Neural cell (in vitro differentiated cells): ENCODE measurements at regions not wholly inside any gene's neighbourhood (a gene's known extent, or its start where the extent isn't known, plus 50 kb on each side); places are given as distances from the start of the nearest gene placed in this dataset.

Experiments used
- H2AFZ ChIP-seq: fragments of 200-600, 300-800 bp; sonication (generic), shearing (Covaris generic); 2 replicates; pipeline ENCODE4 v1.6.0; 2014; ENCODE audit warnings: low read depth, mild to moderate bottlenecking, antibody characterized with exemption, low read length, moderate library complexity
- H3F3A ChIP-seq: fragments of 200-600 bp; shearing (Covaris generic); 2 replicates; pipeline ENCODE4 v1.6.1; 2016; ENCODE audit warnings: mild to moderate bottlenecking, moderate library complexity, mixed read lengths, antibody characterized with exemption, low read length; ENCODE audit not compliant: insufficient read depth, poor library complexity, severe bottlenecking
- H3K27ac ChIP-seq: fragments of 200-600, 300-800 bp; sonication (generic), shearing (Covaris generic); 2 replicates; pipeline ENCODE4 v1.5.1; 2014; ENCODE audit warnings: mild to moderate bottlenecking, low read length, moderate library complexity
- H3K27me3 ChIP-seq: fragments of 300-800, 200-600 bp; sonication (generic), shearing (Covaris generic); 2 replicates; pipeline ENCODE4 v1.6.0; 2014; ENCODE audit warnings: mild to moderate bottlenecking, low read depth, low read length, moderate library complexity; ENCODE audit not compliant: insufficient read depth
- H3K36me3 ChIP-seq: fragments of 300-800, 200-600 bp; sonication (generic), shearing (Covaris generic); 2 replicates; pipeline ENCODE4 v1.5.1; 2014; ENCODE audit warnings: mild to moderate bottlenecking, antibody characterized with exemption, low read length, moderate library complexity; ENCODE audit not compliant: insufficient read depth
- H3K4me2 ChIP-seq: fragments of 300-800, 200-600 bp; sonication (generic), shearing (Covaris generic); 2 replicates; pipeline ENCODE4 v1.6.0; 2014; ENCODE audit warnings: mild to moderate bottlenecking, low read length
- H3K4me3 ChIP-seq: fragments of 300-800, 200-600 bp; sonication (generic), shearing (Covaris generic); 2 replicates; pipeline ENCODE4 v1.5.1; 2014; ENCODE audit warnings: mild to moderate bottlenecking, low read length, moderate library complexity
- H3K79me2 ChIP-seq: fragments of 200-600 bp; shearing (Covaris generic); replicated peaks from 2 replicates; pipeline ENCODE4 v1.6.0; 2014; ENCODE audit warnings: mild to moderate bottlenecking, low read length, moderate library complexity; ENCODE audit not compliant: insufficient read depth
- H3K9ac ChIP-seq: fragments of 300-800, 200-600 bp; sonication (generic), shearing (Covaris generic); 2 replicates; pipeline ENCODE4 v1.6.1; 2016; ENCODE audit warnings: mild to moderate bottlenecking, low read length, mixed read lengths
- H3K9me2 ChIP-seq: fragments of 200-600 bp; shearing (Covaris generic); 2 replicates; pipeline ENCODE4 v1.6.1; 2016; ENCODE audit warnings: mild to moderate bottlenecking, low read length, mixed read lengths; ENCODE audit not compliant: insufficient read depth
- H3K9me3 ChIP-seq: fragments of 200-600, 300-800 bp; sonication (generic), shearing (Covaris generic); 2 replicates; pipeline ENCODE4 v1.6.1; 2016; ENCODE audit warnings: mild to moderate bottlenecking, mixed run types, low read length, moderate library complexity, mixed read lengths
- H4K20me1 ChIP-seq: fragments of 200-600 bp; shearing (Covaris generic); 2 replicates; pipeline ENCODE4 v1.6.1; 2016; ENCODE audit warnings: mild to moderate bottlenecking, mixed run types; ENCODE audit not compliant: insufficient read depth
- CTCF ChIP-seq: fragments of 450-650 bp; IDR thresholded peaks from 2 replicates; pipeline ENCODE4 v1.5.1; 2014; ENCODE audit warnings: antibody characterized with exemption, mild to moderate bottlenecking, moderate library complexity; ENCODE audit not compliant: poor library complexity, severe bottlenecking
- EP300 ChIP-seq: fragments of 450-650 bp; conservative IDR thresholded peaks from 2 replicates; pipeline ENCODE4 v1.6.1; 2014; ENCODE audit warnings: antibody characterized with exemption, mild to moderate bottlenecking, moderate library complexity; ENCODE audit not compliant: poor library complexity, severe bottlenecking
- EZH2 ChIP-seq: fragments of 200-600, 300-800 bp; shearing (Covaris generic), sonication (generic); IDR thresholded peaks from 2 replicates; pipeline ENCODE4 v1.6.1; 2014; ENCODE audit warnings: antibody characterized with exemption, low read length, borderline replicate concordance, mild to moderate bottlenecking; ENCODE audit not compliant: insufficient read depth, poor library complexity, severe bottlenecking
- MXI1 ChIP-seq: fragments of 450-650 bp; conservative IDR thresholded peaks from 2 replicates; pipeline ENCODE4 v1.6.1; 2014; ENCODE audit warnings: antibody characterized with exemption, mild to moderate bottlenecking; ENCODE audit not compliant: poor library complexity, severe bottlenecking
- POLR2AphosphoS5 ChIP-seq: IDR thresholded peaks from 2 replicates; pipeline ENCODE4 v1.6.1; 2012
- RAD21 ChIP-seq: fragments of 450-650 bp; conservative IDR thresholded peaks from 2 replicates; pipeline ENCODE4 v1.6.1; 2014; ENCODE audit warnings: antibody characterized with exemption, mild to moderate bottlenecking, moderate library complexity
- REST ChIP-seq: IDR thresholded peaks from 2 replicates; pipeline ENCODE4 v1.6.1; 2012; ENCODE audit warnings: borderline replicate concordance
- SMC3 ChIP-seq: fragments of 450-650 bp; conservative IDR thresholded peaks from 2 replicates; pipeline ENCODE4 v1.6.1; 2014; ENCODE audit warnings: antibody characterized with exemption, mild to moderate bottlenecking, moderate library complexity; ENCODE audit not compliant: poor library complexity
- TAF1 ChIP-seq: IDR thresholded peaks from 2 replicates; pipeline ENCODE4 v1.6.1; 2012; ENCODE audit warnings: low read depth

GRCh38 chr13:105567951-105568525 lies 967.4 kb downstream of the EFNB2 start:
- no peak overlapping the region for H3K4me2 ChIP-seq
- TF ChIP-seq SMC3 (no peak), TAF1 (no peak), POLR2AphosphoS5 (no peak), CTCF (no peak), REST (no peak), EP300 (no peak), MXI1 (no peak), EZH2 (no peak), RAD21 (no peak)
- no peaks in the 10 kb centered on the region for H3K27me3 ChIP-seq
- no peaks in the 10 kb centered on the region for H3K36me3 ChIP-seq
- no peak overlapping the region for H2AFZ ChIP-seq
- H3K9me3 ChIP-seq, result no peaks in the 10 kb centered on the region
- no peaks in the 10 kb centered on the region for H4K20me1 ChIP-seq
- H3K4me3 ChIP-seq, result no peak overlapping the region
- no peak overlapping the region for H3K27ac ChIP-seq
- H3K79me2 ChIP-seq, result no peaks in the 10 kb centered on the region
- no peak overlapping the region for H3K9ac ChIP-seq
- H3F3A ChIP-seq, result no peaks in the 10 kb centered on the region
- H3K9me2 ChIP-seq, result no peaks in the 10 kb centered on the region

- no peak overlapping the region for H3K9ac ChIP-seq
- no peak for TF ChIP-seq RAD21
- TF ChIP-seq REST, result no peak
- TF ChIP-seq POLR2AphosphoS5, result no peak
- TF ChIP-seq SMC3, result no peak
- TF ChIP-seq TAF1, result no peak
- no peak for TF ChIP-seq EZH2
- no peak for TF ChIP-seq CTCF
- TF ChIP-seq EP300, result no peak
- no peak for TF ChIP-seq MXI1
- no peak overlapping the region for H3K4me3 ChIP-seq
- H3K9me2 ChIP-seq, result no peaks in the 10 kb centered on the region
- no peak overlapping the region for H3K4me2 ChIP-seq
- H3K27me3 ChIP-seq, result no peaks in the 10 kb centered on the region
- H3F3A ChIP-seq, result no peaks in the 10 kb centered on the region
- no peaks in the 10 kb centered on the region for H3K36me3 ChIP-seq
- H2AFZ ChIP-seq, result no peak overlapping the region
- H4K20me1 ChIP-seq, result no peaks in the 10 kb centered on the region
- H3K9me3 ChIP-seq, result no peaks in the 10 kb centered on the region
- no peaks in the 10 kb centered on the region for H3K79me2 ChIP-seq
- H3K27ac ChIP-seq, result no peak overlapping the region
Observed at GRCh38 chr13:105565136-105565727, 970.2 kb downstream of the EFNB2 start.
